SK-N-SH (cell line): ENCODE measurements at regions not wholly inside any gene's neighbourhood (a gene's known extent, or its start where the extent isn't known, plus 50 kb on each side); places are given as distances from the start of the nearest gene placed in this dataset.

Experiments used
- CTCF ChIA-PET: fragments of 300-600, 350-600 bp; formaldehyde crosslinking; extraction: SDS; loops from one replicate; lab custom pipeline; 2021; lab: Yijun Ruan, JAX
- POLR2A ChIA-PET: fragments of 350-600 bp; sonication (Branson Sonifier 250); formaldehyde crosslinking; extraction: SDS; loops from one replicate; lab custom pipeline; 2020; ENCODE audit warnings: antibody characterized with exemption, inconsistent platforms; lab: Yijun Ruan, JAX
- DNase-seq: peaks from one replicate; pipeline ENCODE4 v3.0.0; 2012
- H2AFZ ChIP-seq: fragments of 200-600 bp; sonication (generic); 2 replicates; pipeline ENCODE4 v1.8.1; 2016; ENCODE audit warnings: antibody characterized with exemption, mild to moderate bottlenecking, low read depth
- H3F3A ChIP-seq: fragments of 200-600 bp; sonication (generic); replicated peaks from 2 replicates; pipeline ENCODE3; 2016; ENCODE audit warnings: antibody characterized with exemption, mild to moderate bottlenecking; ENCODE audit not compliant: insufficient read depth
- H3K27ac ChIP-seq, 2 experiments: fragments of 200-500 bp in 1 of 2; fragments of 200-600 bp in 1 of 2; sonication (Bioruptor generic) in 1 of 2; sonication (generic), shearing (Covaris generic) in 1 of 2; 2 replicates each; pipeline versions ENCODE4 v1.5.1 to v1.6.1; 2014 to 2016; ENCODE audit warnings: low read depth in 2 of 2, inconsistent platforms in 1 of 2, low read length in 1 of 2, mild to moderate bottlenecking in 1 of 2, mixed read lengths in 1 of 2
- H3K27me3 ChIP-seq: fragments of 200-600 bp; sonication (generic), shearing (Covaris generic); 2 replicates; pipeline ENCODE4 v1.6.1; 2016; ENCODE audit warnings: mixed run types; ENCODE audit not compliant: insufficient read depth
- H3K36me3 ChIP-seq, 2 experiments: fragments of 200-500 bp in 1 of 2; fragments of 200-600 bp in 1 of 2; sonication (Bioruptor generic) in 1 of 2; sonication (generic) in 1 of 2; replicated peaks in 1 of 2; 2 replicates each; pipeline versions ENCODE3 to v1.5.1; 2014 to 2016; ENCODE audit warnings: low read length in 1 of 2, mild to moderate bottlenecking in 1 of 2; ENCODE audit not compliant: insufficient read depth in 2 of 2, control insufficient read depth in 1 of 2
- H3K4me1 ChIP-seq, 2 experiments: fragments of 200-500 bp in 1 of 2; fragments of 200-600 bp in 1 of 2; sonication (Bioruptor generic) in 1 of 2; sonication (generic), shearing (Covaris generic) in 1 of 2; 2 replicates each; pipeline versions ENCODE4 v1.5.1 to v1.6.1; 2014 to 2016; ENCODE audit warnings: low read depth in 1 of 2, low read length in 1 of 2, mixed run types in 1 of 2; ENCODE audit not compliant: insufficient read depth in 2 of 2, control insufficient read depth in 1 of 2
- H3K4me2 ChIP-seq: fragments of 200-600 bp; sonication (generic), shearing (Covaris generic); 2 replicates; pipeline ENCODE4 v1.6.1; 2017; ENCODE audit warnings: mixed run types
- H3K4me3 ChIP-seq, 2 experiments: fragments of 200-500 bp in 1 of 2; fragments of 200-600 bp in 1 of 2; sonication (Bioruptor generic) in 1 of 2; sonication (generic), shearing (Covaris generic) in 1 of 2; 2 replicates each; pipeline versions ENCODE4 v1.5.1 to v1.8.1; 2014 to 2016; ENCODE audit warnings: low read depth in 2 of 2, inconsistent platforms in 1 of 2, low read length in 1 of 2, mild to moderate bottlenecking in 1 of 2, mixed read lengths in 1 of 2, moderate library complexity in 1 of 2
- H3K79me2 ChIP-seq: fragments of 200-600 bp; sonication (generic); 2 replicates; pipeline ENCODE4 v1.8.1; 2017; ENCODE audit warnings: mild to moderate bottlenecking; ENCODE audit not compliant: insufficient read depth
- H3K9ac ChIP-seq: fragments of 200-600 bp; sonication (generic); 2 replicates; pipeline ENCODE4 v1.6.1; 2017; ENCODE audit warnings: mixed run types
- H3K9me2 ChIP-seq: fragments of 200-600 bp; sonication (generic); 2 replicates; pipeline ENCODE4 v1.6.1; 2017; ENCODE audit warnings: mixed run types
- H3K9me3 ChIP-seq: fragments of 200-600 bp; sonication (generic); 2 replicates; pipeline ENCODE4 v1.6.1; 2017; ENCODE audit warnings: mixed run types, mild to moderate bottlenecking, moderate library complexity
- H4K20me1 ChIP-seq: fragments of 200-600 bp; sonication (generic); 2 replicates; pipeline ENCODE4 v1.6.1; 2017; ENCODE audit warnings: mild to moderate bottlenecking, mixed run types; ENCODE audit not compliant: insufficient read depth
- CHD2 ChIP-seq: fragments of 150-350 bp; IDR thresholded peaks from 2 replicates; pipeline ENCODE4 v1.6.1; 2018; ENCODE audit warnings: low read length; ENCODE audit not compliant: partially characterized antibody
- GATA2 ChIP-seq: sonication (generic); formaldehyde crosslinking; IDR thresholded peaks from 2 replicates; pipeline ENCODE4 v1.5.0; 2020; ENCODE audit warnings: mild to moderate bottlenecking, missing genetic modification reagents
- IRF3 ChIP-seq: fragments of 150-350 bp; IDR thresholded peaks from 2 replicates; pipeline ENCODE4 v1.6.1; 2016; ENCODE audit warnings: mild to moderate bottlenecking, low read depth, low read length
- JUND ChIP-seq: IDR thresholded peaks from 2 replicates; pipeline ENCODE4 v1.4.0; 2012
- MAX ChIP-seq: IDR thresholded peaks from 2 replicates; pipeline ENCODE4 v1.4.0; 2012; ENCODE audit warnings: low read depth
- MXI1 ChIP-seq: IDR thresholded peaks from 2 replicates; pipeline ENCODE4 v1.6.1; 2012; ENCODE audit warnings: mild to moderate bottlenecking, low read depth, low read length, improper control_type of control experiment
- RAD21 ChIP-seq: IDR thresholded peaks from 2 replicates; pipeline ENCODE4 v1.6.1; 2012; ENCODE audit warnings: mild to moderate bottlenecking, low read length
- RFX5 ChIP-seq: IDR thresholded peaks from 2 replicates; pipeline ENCODE4 v1.6.1; 2012; ENCODE audit warnings: mild to moderate bottlenecking, improper control_type of control experiment, low read length
- TCF12 ChIP-seq: IDR thresholded peaks from 2 replicates; pipeline ENCODE4 v1.4.0; 2012
- USF2 ChIP-seq: fragments of 150-350 bp; IDR thresholded peaks from 2 replicates; pipeline ENCODE4 v1.6.1; 2017; ENCODE audit warnings: antibody characterized with exemption, low read length, low read depth, borderline replicate concordance
- WGBS: methylation state at CpG from one replicate; pipeline ENCODE4 v1.1.6; 2017; ENCODE audit warnings: low lambda C conversion rate; 5-methylcytosine and 5-hydroxymethylcytosine counted together
- TF ChIP-seq, protein P1 (sequence below): IDR thresholded peaks from 2 replicates; pipeline ENCODE4 v1.4.0; 2012; ENCODE audit warnings: low read depth, borderline replicate concordance
- TF ChIP-seq, protein P2 (sequence below): IDR thresholded peaks from 2 replicates; pipeline ENCODE4; 2012
- TF ChIP-seq, protein P3 (sequence below): fragments of 200-600 bp; sonication (generic); IDR thresholded peaks from 2 replicates; pipeline ENCODE4 v1.6.1; 2017; ENCODE audit warnings: antibody characterized with exemption, mild to moderate bottlenecking, moderate library complexity

GRCh38 chr12:53825246-53826081 is 73.7 kb upstream of the CISTR start:
- ChIA-PET CTCF (no interaction called here), POLR2A (no interaction called here)
- Histone ChIP-seq H3K4me1 (no peaks in the 10 kb centered on the region), H3K27me3 (peaks cover 29% of the 10 kb centered on the region), H3K9me2 (no peaks in the 10 kb centered on the region), H3K27ac (no peak overlapping the region), H3K4me2 (no peak overlapping the region), H3F3A (no peaks in the 10 kb centered on the region), H3K9me3 (no peaks in the 10 kb centered on the region), H2AFZ (no peak overlapping the region), H4K20me1 (no peaks in the 10 kb centered on the region), H3K36me3 (no peaks in the 10 kb centered on the region), H3K4me3 (no peak overlapping the region), H3K79me2 (no peaks in the 10 kb centered on the region), H3K9ac (no peak overlapping the region)
- DNase-seq = no peak
- no peak for TF ChIP-seq RAD21
- TF ChIP-seq, protein P1, sequence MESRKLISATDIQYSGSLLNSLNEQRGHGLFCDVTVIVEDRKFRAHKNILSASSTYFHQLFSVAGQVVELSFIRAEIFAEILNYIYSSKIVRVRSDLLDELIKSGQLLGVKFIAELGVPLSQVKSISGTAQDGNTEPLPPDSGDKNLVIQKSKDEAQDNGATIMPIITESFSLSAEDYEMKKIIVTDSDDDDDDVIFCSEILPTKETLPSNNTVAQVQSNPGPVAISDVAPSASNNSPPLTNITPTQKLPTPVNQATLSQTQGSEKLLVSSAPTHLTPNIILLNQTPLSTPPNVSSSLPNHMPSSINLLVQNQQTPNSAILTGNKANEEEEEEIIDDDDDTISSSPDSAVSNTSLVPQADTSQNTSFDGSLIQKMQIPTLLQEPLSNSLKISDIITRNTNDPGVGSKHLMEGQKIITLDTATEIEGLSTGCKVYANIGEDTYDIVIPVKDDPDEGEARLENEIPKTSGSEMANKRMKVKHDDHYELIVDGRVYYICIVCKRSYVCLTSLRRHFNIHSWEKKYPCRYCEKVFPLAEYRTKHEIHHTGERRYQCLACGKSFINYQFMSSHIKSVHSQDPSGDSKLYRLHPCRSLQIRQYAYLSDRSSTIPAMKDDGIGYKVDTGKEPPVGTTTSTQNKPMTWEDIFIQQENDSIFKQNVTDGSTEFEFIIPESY = no peak
- no peak for TF ChIP-seq MXI1
- no peak for TF ChIP-seq IRF3
- TF ChIP-seq, protein P2, sequence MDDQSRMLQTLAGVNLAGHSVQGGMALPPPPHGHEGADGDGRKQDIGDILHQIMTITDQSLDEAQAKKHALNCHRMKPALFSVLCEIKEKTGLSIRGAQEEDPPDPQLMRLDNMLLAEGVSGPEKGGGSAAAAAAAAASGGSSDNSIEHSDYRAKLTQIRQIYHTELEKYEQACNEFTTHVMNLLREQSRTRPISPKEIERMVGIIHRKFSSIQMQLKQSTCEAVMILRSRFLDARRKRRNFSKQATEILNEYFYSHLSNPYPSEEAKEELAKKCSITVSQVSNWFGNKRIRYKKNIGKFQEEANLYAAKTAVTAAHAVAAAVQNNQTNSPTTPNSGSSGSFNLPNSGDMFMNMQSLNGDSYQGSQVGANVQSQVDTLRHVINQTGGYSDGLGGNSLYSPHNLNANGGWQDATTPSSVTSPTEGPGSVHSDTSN = no peak
- TF ChIP-seq USF2 = no peak
- TF ChIP-seq RFX5 = no peak
- TF ChIP-seq CHD2 = no peak
- TF ChIP-seq, protein P3, sequence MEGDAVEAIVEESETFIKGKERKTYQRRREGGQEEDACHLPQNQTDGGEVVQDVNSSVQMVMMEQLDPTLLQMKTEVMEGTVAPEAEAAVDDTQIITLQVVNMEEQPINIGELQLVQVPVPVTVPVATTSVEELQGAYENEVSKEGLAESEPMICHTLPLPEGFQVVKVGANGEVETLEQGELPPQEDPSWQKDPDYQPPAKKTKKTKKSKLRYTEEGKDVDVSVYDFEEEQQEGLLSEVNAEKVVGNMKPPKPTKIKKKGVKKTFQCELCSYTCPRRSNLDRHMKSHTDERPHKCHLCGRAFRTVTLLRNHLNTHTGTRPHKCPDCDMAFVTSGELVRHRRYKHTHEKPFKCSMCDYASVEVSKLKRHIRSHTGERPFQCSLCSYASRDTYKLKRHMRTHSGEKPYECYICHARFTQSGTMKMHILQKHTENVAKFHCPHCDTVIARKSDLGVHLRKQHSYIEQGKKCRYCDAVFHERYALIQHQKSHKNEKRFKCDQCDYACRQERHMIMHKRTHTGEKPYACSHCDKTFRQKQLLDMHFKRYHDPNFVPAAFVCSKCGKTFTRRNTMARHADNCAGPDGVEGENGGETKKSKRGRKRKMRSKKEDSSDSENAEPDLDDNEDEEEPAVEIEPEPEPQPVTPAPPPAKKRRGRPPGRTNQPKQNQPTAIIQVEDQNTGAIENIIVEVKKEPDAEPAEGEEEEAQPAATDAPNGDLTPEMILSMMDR = no peak
- no peak for TF ChIP-seq GATA2 (CRISPR knock-in tag)
- TF ChIP-seq MAX = no peak
- no peak for TF ChIP-seq JUND
- no peak for TF ChIP-seq TCF12
- WGBS = 41% methylated on average over 6 of the region's 8 CpGs
